ENCODE measurements at regions not wholly inside any gene's neighbourhood (a gene's known extent, or its start where the extent isn't known, plus 50 kb on each side); places are given as distances from the start of the nearest gene placed in this dataset.
A peak's percentile ranks its signal among the peaks of the same experiment; 100 is the strongest.

DNA sequence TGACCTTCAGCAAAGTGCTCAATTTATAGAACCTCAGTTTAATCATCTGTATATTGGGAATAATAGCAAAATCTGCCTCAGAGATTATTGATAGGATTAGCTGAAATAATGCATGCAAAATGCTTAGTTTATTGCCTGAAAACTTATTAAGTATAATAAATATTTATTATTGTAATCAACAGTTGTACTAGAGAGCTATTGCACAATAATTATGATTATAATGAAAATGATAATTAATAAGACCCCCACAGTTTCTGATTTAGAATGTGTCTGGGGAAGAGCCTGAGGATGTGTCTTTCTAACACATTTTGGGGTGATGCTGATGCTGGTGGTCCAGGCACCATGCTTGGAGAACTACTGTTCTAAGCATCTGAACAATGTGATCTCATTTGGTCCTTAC, 419.6 kb downstream of the NPIPA7 start:
- no peak for DNase-seq

DNA sequence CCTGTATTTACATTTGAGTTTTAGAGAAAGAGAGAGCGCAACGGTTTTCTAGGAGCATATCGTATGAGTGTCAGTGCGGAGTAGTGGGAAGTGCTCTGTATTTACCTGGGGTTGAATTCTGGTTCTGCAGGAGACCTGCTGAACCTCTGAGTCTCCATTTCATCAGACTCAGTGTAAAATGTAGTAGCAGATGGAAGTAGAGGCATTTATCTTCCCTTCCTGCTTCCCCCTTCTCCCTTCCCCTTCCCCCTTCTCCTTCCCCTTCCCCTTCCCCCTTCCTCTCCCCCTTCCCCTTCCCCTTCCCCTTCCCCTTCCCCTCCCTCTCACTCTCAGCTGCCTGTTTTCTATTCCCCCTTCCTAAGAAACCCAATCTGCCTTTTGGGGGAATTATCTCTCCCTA, 426.9 kb downstream of the NPIPA7 start:
- no peak for DNase-seq

DNA sequence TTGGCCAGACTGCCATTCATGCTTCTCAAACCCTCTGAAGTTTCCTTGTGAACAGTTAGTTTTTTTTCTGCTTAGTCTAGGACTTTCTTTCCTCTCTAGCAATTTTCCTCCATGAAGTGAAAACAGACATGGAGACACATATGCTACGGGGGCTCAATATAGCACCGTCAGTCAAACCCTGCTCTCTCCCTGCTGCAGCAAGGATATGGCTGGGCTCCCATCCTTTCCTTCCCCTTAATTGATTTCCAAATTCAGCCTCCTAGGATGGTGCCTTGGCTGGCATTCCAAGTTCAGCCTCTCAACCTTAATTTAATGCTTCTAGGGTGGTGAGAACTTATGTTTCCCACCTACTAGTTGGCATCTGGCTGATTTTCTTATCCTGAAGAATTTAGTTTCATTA, 436.7 kb downstream of the NPIPA7 start:
- DNase-seq = no peak

DNA sequence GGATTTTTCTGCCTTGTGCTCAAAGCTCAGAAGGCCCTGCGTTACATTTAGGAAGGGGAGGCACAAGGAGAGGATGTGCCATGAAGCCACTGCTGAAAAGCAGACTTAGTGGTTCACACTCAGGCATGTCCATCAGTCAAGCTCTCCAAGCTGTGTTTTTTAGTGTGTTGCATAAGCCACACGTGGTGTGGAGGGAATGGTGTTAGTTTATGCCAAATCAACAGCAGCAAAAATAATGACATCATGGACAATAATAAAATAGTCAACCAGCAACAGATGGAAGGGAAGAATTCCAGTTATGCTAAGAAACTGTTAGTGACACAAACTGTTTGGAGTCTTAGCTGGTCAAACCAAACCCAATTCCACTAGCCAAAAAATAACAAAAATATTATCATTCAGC, 438.3 kb downstream of the NPIPA7 start:
- no peak for DNase-seq

DNA sequence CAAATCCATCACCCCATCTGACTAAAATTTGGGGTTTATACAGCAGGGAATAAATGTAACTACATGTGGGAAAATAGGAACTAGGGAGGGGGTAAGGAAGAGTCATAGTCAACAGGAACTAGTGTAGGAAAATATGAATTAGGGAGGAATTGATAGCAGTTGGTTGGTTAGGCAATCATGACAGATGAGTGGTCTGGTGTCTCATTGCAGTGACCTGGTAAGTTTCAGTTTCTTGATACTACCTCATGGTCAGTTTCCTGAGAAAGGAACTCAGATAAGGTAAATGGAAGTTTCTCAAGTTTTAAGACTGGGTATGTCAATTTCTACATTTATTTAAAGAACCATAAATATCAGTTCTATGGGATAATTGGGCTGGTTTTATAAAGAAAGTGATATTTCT, 442.3 kb downstream of the NPIPA7 start:
- no peak for DNase-seq

DNA sequence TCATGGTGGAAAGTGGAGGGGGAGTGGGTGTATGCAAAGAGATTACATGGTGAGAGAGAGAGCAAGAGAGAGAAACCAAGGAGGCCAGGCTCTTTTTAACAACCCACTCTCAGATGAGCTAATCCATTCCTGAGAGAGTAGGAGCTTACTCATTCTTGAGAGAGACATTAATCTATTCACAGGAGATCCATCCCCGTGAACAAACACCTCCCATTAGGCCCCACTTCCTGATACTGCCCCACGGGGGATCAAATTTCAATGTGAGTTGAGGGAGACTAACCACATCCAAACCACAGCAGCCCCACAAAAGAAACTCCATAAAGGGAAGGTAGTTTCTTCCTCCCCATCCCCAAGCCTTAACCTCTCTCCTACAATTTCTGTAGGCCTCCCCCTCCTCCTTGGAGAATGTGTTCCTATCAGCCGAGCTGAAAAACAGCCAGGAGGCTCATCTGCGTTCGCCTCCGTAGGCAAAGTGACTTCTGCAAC, 450.0 kb downstream of the NPIPA7 start:
- DNase-seq = no peak

DNA sequence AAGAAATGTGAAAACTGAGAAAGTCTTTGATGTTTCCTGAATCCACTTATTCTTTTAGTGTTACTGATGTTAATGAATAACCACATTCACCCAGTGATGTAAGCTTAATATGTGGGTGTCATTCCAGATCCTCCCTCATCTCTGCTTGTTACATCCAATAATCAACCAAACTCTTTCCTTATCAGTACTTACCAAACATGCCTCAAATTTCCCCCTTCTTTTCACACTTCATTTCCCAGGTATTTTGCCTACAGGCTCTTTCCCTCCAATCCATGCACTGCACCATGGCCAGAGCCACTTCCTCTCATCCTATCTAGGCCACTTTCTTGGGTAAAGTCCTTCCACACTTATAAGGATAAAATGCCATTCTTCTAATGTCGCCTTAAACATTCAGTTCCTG, 451.5 kb downstream of the NPIPA7 start:
- DNase-seq = no peak

DNA sequence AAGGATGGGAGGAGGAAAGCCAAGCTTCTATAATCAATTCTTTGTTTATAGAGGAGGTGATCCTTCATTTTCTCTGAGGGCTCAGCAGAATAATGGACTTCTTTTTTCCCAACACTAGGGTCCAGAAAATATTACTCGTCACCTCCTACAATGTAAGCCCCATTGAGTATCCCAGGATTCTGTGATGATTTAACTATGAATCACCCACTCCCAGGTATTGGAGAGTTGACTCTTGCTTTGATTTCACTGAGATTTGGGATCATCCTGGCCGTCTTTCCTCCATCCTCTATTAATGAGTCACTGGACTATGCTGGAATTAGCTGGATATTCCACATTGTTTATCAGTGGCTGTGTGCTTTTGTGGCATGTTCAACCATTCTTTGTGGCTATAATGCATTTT, 452.0 kb downstream of the NPIPA7 start:
- no peak for DNase-seq

DNA sequence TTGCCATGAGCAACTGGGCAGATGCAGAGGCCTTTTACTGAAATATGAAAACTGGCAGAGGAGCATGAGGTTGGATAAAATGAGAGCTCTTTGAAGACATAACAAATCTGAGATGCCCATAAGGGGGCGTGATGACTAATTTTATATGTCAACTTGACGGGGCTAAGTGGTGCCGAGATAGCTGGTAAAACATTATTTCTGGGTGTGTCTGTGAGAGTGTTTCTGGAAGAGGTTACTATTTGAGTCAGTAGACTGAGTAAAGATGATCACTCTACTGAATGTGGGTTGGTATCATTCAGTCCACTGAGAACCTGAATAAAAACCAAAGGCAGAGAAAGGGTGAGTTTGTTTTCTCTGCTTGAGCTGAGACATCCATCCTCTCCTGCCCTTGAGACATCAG, 454.2 kb downstream of the NPIPA7 start:
- no peak for DNase-seq

DNA sequence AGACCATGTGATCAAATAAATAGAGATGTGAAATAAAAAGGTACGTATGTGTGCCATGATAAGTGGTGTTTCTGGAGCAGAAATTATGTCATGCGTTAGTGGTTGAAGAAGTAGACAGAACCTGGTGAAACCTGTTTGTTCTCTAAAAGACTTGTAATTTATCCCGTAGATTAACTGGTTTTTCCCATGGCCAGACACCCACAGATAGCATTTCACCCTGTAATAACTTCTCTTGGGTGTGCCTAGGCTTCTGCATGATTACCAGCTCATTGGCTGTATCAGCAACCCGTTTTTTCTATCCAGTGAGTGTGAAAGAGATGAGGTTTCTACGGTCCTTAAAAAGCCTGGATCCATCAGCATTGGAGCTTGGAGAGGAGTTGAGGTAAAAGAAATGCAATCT, 471.3 kb downstream of the NPIPA7 start:
- DNase-seq = no peak

DNA sequence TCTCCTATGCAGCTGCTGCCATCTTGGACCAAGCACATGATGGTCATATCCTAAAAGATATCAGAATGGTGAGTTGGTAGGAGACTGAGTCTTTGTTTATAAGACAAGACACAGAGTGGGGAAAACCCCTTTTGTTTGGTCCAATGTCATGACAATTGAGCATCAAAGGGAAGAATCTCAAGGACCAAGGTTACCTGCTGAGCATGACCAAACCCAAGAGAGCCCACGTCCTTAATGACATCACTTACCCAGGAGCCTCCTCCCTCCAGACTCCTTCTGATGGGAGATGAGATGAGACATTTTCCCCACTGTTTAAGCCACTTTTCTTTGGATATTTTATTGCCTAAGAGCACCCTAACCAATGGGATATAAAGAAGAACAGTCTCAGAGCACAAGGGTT, 478.1 kb downstream of the NPIPA7 start:
- DNase-seq = no peak

DNA sequence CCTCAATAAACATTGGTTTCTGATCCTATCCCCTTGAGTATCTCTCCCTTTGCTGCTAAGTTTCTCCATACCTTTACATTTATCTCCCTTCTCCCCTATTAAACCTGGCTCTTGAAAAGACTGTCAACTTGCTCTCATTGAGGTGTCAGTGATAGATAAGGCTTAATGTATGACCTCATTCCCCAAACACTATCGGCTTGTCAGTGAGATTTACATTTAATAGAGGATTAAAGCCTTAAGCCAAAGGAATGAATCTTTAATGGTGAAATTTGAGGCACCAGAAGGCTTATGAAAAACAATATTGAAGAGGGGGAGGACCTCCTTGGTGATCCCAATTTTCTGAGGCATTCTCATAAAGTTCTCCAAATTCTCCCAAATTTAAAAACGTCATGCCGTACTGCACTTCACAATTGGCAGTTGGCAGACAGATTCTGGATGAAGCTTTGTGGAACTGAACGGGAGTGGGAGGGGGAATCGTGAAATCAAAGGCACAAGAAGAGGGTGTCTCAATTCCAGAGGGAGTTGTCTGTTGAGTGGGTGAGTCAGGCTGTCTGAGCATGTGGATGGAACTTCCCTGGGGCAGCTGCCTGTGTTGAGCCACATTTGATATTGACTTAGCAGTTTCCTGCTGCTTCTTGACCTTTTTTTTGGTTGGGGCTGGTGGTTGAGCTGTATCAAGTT, 478.8 kb downstream of the NPIPA7 start:
- DNase-seq = no peak

DNA sequence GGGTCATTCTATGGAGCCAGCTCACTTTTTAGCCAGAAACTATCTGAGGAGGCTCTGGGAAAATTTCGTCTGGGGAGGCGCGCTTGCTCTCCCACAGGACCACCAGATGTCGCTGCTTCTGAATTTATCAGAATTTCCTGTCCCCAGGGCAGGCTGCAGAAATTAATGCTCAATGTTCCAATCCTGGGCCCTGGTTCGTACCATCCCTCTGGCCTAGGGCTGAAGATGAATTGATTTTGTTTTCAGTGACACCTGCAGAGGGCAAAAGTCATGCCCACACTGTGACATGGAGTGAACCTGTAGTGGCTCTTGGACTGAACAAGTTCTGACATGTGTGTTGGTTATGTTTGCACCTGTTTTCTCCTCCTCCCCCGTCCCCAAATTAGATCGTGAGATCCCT, 482.6 kb downstream of the NPIPA7 start:
- DNase-seq = peak; percentile 40 to 52

DNA sequence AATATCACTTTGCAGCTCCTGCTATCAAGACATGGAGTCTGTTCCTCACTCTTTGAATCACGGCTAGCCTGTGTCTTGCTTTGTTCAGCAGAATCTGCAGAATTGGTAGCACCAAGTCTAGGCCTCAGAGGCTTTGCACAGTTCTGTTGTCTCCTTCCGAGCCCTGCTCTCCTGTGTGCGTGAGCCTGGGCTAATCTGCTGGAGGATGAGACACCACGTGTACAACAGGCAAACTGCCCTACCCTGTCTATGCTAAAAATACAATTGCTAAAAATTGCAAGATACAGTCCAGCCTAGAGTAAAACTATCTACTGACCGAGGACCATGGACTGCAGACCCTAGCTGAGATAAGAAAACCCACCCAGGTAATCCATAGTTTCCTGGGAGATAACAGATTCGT, 484.7 kb downstream of the NPIPA7 start:
- no peak for DNase-seq

DNA sequence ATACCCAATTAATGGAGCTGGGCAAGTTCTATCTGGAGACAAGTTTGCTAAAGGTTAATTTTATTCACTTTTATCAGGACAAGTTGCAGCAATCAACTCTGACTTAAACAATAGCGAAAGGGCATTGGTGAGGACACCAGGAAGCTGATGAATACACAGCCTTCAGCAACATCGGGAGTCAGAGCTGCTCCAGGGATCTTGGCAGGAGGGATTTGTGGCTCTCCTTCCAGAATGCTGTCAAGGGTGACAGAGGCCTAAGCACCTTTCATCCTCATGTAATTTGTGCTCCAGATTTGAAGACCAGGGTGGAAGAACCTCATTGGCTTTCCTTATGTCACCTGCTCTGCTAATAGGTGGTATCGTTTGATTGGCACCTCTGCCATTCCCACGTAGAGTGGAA, 485.6 kb downstream of the NPIPA7 start:
- no peak for DNase-seq

DNA sequence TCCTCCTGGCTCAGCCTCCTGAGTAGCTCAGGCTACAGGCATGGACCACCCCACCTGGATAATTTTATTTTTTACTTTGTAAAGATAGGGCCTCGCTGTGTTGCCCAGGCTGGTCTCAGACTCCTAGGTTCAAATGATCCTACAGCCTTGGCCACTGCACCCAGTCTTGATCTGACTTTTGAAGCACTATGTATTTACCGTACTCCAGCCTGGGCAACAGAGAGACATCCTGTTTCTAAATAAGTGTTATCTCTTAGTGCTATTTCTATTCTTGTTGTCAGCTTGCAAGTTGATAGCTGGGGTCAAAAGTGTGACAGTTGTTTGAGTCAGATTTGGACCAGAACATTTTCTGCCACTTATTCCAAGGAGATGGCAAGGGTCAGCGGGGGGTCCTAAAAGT, 486.4 kb downstream of the NPIPA7 start:
- DNase-seq = no peak

DNA sequence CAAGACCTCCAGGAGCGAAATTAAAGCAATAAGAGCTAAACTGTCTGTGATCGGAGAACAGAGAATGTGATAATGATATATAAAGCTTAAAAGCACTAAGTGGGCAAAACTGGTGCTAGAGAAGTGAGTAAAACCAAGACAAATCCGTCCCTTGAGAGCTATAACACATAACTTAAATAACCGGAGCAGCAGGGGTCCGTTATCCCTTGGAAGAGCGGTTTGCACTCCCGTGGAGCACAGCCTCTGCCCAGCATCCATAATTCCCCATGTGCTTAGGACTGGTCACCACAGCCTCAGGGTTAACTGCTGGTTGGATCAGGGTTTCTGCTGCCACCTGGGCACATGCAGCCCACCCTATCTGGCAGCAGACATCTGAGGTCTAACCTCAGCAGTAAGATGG, 489.0 kb downstream of the NPIPA7 start:
- no peak for DNase-seq

DNA sequence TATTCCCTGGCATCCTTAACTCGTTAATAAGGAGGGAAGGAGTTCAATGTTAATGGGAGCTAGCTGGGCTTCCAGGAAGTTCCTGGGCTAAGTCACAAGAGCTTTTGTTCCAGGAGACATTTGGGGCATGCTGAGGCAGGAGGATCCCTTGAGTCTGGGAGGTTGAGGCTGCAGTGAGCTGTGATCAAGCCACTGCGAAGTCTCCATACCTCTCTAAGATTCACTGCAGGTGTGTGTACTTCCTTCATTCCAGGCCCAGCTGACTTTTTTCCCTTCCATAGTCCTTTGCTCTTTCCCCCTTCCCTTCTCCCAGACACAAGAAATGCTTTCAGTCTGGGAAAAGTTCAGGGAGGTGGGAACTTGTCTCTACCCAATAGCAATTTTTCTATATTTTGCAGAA, 489.8 kb downstream of the NPIPA7 start:
- no peak for DNase-seq

DNA sequence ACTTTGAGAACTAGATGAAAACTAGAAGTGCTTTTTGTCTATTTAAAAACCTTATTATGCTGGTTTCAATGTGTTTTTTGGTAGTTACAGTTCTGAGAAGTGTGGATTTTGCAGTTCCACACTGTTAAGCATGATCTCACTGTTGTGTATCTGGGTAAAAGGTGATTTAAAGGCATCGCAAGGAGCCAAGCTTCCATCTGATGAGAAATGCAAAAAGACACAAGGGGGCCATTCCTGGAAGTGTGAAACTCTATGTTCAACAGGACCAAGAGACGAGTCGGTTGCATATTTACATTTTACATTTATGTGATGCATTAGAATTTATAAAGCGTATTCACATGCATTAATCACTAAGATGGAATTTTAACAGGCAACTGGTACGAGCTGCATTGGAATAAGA, 490.8 kb downstream of the NPIPA7 start:
- DNase-seq = no peak

DNA sequence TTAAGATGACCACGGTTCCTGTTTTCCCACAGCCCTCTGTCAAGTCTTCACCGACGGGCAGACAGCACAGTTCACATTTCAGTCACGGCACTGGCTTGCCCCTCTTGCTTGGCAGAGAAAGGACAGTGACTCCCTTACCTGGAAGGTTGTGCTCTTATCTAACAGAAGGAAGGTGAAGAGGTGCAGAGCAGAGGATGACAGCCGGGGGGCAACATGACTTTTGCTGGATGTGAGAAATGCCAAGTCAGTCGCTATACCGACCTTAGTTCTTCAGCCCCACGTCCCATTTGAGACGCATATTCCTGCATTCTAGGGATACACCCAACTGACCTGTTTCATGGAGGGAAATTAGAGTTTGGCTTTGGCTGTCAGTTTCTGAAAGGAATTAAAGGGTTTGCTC, 492.3 kb downstream of the NPIPA7 start:
- DNase-seq = no peak

DNA sequence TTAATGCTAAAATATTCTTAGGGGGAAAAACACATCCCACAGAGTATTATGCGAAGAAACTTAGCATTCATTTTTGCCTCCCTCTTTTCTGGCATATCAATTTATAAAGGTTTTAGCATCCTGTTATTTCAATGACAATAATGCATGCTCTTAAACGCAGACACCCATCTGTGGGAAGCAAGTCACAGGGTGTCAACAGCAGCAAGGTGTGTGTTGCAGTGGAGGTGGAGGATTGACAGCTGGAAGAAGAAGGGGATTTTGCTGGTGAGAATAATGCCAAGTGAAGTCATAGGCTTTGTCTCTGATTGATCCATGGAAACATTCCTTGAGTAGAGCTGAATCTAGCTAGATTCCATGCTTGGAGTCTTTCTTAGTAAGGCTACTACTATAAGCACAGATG, 498.1 kb downstream of the NPIPA7 start:
- no peak for DNase-seq

DNA sequence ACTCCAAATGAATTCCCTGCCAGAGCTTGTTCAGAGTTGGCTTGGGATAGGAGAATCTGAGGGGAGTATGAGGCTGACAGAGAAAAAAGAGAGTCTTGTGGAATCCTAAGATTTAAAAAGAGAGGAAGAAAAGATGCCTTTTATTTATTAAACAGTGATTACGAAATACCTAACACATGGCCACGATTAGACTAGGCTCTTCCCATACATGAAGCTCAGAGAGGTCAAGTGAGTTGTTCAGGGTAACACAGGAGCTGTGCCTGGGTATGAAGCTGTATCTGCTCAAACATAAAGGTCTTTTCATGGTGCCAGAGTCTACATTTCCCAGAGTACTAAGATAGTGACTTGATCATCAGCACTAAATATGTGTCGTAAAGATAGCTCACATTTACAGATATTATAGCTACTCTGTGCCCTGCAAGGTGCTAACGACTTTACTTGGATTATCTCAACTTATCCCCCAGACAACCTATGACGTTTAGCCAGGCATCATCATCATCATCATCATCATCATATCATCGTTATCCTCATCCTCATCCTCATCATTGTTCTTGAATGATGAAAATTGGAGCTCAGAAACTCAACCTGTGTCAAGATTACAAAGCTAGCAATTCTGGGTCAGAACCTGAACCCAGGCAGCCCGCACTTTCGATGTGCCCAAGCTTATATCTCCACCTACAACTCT, 500.8 kb downstream of the NPIPA7 start:
- no peak for DNase-seq

DNA sequence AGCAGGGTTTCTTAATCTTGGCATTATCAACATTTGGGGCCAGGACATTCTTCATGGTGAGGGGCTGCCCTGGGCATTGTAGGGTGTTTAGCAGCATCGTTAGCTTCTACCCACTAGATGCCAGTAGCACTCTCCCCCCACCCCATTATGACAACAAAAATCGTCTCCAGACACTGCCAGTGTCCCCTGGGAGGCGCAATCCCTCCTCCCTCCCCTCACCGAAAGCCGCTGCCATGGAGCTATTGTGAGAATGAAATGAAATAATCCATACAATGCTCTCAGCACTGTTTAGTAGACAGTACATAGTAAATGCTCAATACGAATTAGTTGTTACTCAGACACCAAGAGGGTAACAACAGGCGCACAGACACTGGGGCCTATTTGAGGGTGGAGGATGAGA, 502.9 kb downstream of the NPIPA7 start:
- DNase-seq = no peak

DNA sequence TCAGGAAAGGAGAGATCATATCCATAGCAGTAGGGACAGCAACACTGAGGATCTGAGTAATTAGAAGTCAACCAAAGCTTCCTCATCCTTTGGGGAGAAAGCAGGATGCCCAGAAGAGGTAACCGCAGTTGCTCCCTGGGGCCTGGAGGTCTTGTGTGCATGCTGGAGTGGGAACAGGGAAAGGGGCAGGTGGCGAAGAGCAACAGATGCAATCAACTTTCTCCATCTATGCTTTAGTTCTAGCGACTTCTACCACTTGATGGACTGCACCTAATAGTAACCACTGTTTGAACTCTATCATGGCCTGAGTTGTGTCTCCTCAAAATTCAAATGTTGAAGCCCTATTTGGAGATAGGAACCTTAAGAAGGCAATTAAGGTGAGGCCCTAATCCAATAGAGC, 503.8 kb downstream of the NPIPA7 start:
- DNase-seq = no peak

DNA sequence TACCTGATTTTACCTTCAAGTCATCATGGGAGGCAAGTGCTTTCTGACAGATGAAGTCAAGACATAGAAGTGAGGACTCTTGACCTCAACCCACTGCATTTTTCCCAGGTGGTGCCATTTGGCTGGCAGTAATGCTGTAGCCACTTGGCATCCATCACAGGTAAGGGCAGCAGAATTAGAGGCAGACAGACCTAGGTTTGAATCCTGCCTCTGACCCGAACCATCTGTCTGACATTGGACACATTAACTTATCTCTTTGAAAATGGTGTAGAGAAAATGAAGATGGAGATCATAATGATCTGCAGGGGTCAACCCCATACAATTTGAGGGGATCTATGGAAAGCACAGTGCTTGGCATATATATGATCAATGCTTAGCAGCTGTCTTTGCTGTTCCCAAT, 505.5 kb downstream of the NPIPA7 start:
- no peak for DNase-seq
